K562 (cell line): ENCODE measurements at regions not wholly inside any gene's neighbourhood (a gene's known extent, or its start where the extent isn't known, plus 50 kb on each side); places are given as distances from the start of the nearest gene placed in this dataset.

Source experiments
- ATAC-seq: fragments of 200-7000 bp; cut with Tn5 transposase; 3 replicates; pipeline ENCODE4 v1.9.1; 2020; ENCODE audit warnings: moderate library complexity
- BruUV-seq: library from RNA; stranded (reverse); fragments of 400-500 nt; replicated peaks from 2 replicates; lab custom pipeline; 2021; lab: Mats Ljungman, UMichigan
- CTCF ChIA-PET: fragments of 300-600 bp; formaldehyde crosslinking; extraction: SDS; loops from one replicate; lab custom pipeline; 2021; ENCODE audit warnings: low intra/inter-chr PET ratio; lab: Yijun Ruan, JAX
- POLR2A ChIA-PET: fragments of 300-600, 350-650 bp; sonication (Branson Sonifier 250); formaldehyde crosslinking; extraction: SDS; loops from one replicate; lab custom pipeline; 2021; ENCODE audit warnings: antibody characterized with exemption, inconsistent platforms; lab: Yijun Ruan, JAX
- DNase-seq, 4 experiments: peaks; one replicate each; pipeline versions ENCODE4 v3.0.0 to v3.0.0-alpha.2; 2011 to 2018; ENCODE audit warnings: low spot score in 3 of 4, mixed read lengths in 3 of 4; ENCODE audit errors: extremely low read depth in 1 of 4
- FAIRE-seq: peaks from 2 replicates; lab custom pipeline; 2011; peaks lifted over from hg19 to GRCh38; lab: Jason Lieb, UNC
- H2AFZ ChIP-seq: 2 replicates; pipeline ENCODE4 v1.6.0; 2011; ENCODE audit warnings: low read depth, low read length, control low read depth, inconsistent platforms
- H3K27ac ChIP-seq: fragments of 200-600 bp; 3 replicates; pipeline ENCODE4 v1.8.0; 2011; ENCODE audit warnings: low read depth, mild to moderate bottlenecking, control low read depth, inconsistent platforms, low read length, moderate library complexity, mixed read lengths; ENCODE audit errors: extremely low read depth
- H3K27me3 ChIP-seq, 2 experiments: fragments of 300-600 bp in 1 of 2; 2 replicates in 1 of 2; 3 replicates in 1 of 2; pipeline versions ENCODE4 v1.6.0 to v1.8.0; 2011; ENCODE audit warnings: inconsistent platforms in 2 of 2, low read length in 2 of 2, mild to moderate bottlenecking in 1 of 2, mixed read lengths in 1 of 2, moderate library complexity in 1 of 2; ENCODE audit not compliant: control insufficient read depth in 2 of 2, insufficient read depth in 2 of 2
- H3K36me3 ChIP-seq: fragments of 300-600 bp; 3 replicates; pipeline ENCODE4 v1.8.0; 2011; ENCODE audit warnings: mild to moderate bottlenecking, low read length, inconsistent platforms; ENCODE audit not compliant: control insufficient read depth, insufficient read depth
- H3K4me1 ChIP-seq, 2 experiments: fragments of 200-600 bp in 1 of 2; replicated peaks in 1 of 2; 2 replicates in 1 of 2; 3 replicates in 1 of 2; pipeline versions ENCODE4 v1.5.1 to v1.8.0; 2011; ENCODE audit warnings: inconsistent platforms in 2 of 2, low read length in 2 of 2, mild to moderate bottlenecking in 1 of 2, mixed read lengths in 1 of 2, moderate library complexity in 1 of 2; ENCODE audit not compliant: control insufficient read depth in 2 of 2, insufficient read depth in 2 of 2
- H3K4me2 ChIP-seq: 2 replicates; pipeline ENCODE4 v1.6.1; 2011; ENCODE audit warnings: low read length, control low read depth, inconsistent platforms, mixed read lengths; ENCODE audit not compliant: insufficient read depth
- H3K4me3 ChIP-seq: fragments of 200-600 bp; sonication (generic), shearing (Covaris generic); 2 replicates; pipeline ENCODE4 v1.5.1; 2016; ENCODE audit warnings: control low read depth, inconsistent platforms
- H3K79me2 ChIP-seq: fragments of 200-600 bp; 3 replicates; pipeline ENCODE4 v1.8.0; 2011; ENCODE audit warnings: low read length, inconsistent platforms; ENCODE audit not compliant: control insufficient read depth, insufficient read depth
- H3K9ac ChIP-seq, 2 experiments: 2 replicates each; pipeline versions ENCODE4 v1.6.0 to v1.6.1; 2011; ENCODE audit warnings: low read depth in 2 of 2, low read length in 2 of 2, control low read depth in 1 of 2, inconsistent platforms in 1 of 2, mild to moderate bottlenecking in 1 of 2, mixed read lengths in 1 of 2; ENCODE audit not compliant: insufficient read depth in 1 of 2
- H3K9me1 ChIP-seq: one replicate; pipeline ENCODE4 v1.6.0; 2011; ENCODE audit warnings: inconsistent platforms, mild to moderate bottlenecking, low read length, moderate library complexity; ENCODE audit not compliant: control insufficient read depth, insufficient read depth
- H3K9me3 ChIP-seq: replicated peaks from 2 replicates; pipeline ENCODE4 v1.5.1; 2011; ENCODE audit warnings: low read depth, low read length, inconsistent platforms; ENCODE audit not compliant: control insufficient read depth, insufficient read depth
- H4K20me1 ChIP-seq: replicated peaks from 2 replicates; pipeline ENCODE4 v1.6.1; 2011; ENCODE audit warnings: low read length, inconsistent platforms, mixed read lengths; ENCODE audit not compliant: control insufficient read depth, insufficient read depth
- ADNP ChIP-seq: fragments of 200-800 bp; sonication (Bioruptor generic); IDR thresholded peaks from 2 replicates; pipeline ENCODE4 v1.6.1; 2016; ENCODE audit warnings: missing genetic modification characterization, missing compliant biosample characterization
- ATF2 ChIP-seq: sonication (generic); formaldehyde crosslinking; IDR thresholded peaks from 2 replicates; pipeline ENCODE4 v1.8.1; 2022; ENCODE audit warnings: missing genetic modification reagents
- CBX2 ChIP-seq: fragments of 200-600 bp; sonication (generic); IDR thresholded peaks from one replicate; pipeline ENCODE4 v1.6.1; 2012; ENCODE audit warnings: mild to moderate bottlenecking, low read length, inconsistent platforms; ENCODE audit not compliant: insufficient read depth, poor library complexity, severe bottlenecking
- CREM ChIP-seq: IDR thresholded peaks from 2 replicates; pipeline ENCODE4 v1.6.1; 2014; ENCODE audit warnings: antibody characterized with exemption, low read depth
- CTBP1 ChIP-seq: fragments of 450-650 bp; IDR thresholded peaks from 2 replicates; pipeline ENCODE4 v1.6.1; 2016; ENCODE audit warnings: borderline replicate concordance
- DDX20 ChIP-seq: fragments of 450-650 bp; IDR thresholded peaks from 2 replicates; pipeline ENCODE4 v1.6.1; 2016; ENCODE audit warnings: missing genetic modification characterization, low read depth, mild to moderate bottlenecking, missing compliant biosample characterization, moderate library complexity
- HOXB6 ChIP-seq: fragments of 250-450 bp; sonication (Bioruptor Pico); IDR thresholded peaks from 2 replicates; pipeline ENCODE4 v1.5.1; 2022; ENCODE audit warnings: mild to moderate bottlenecking, borderline replicate concordance
- SRSF9 ChIP-seq: fragments of 200-400 bp; formaldehyde crosslinking; IDR thresholded peaks from 2 replicates; pipeline ENCODE4 v1.6.1; 2017; ENCODE audit warnings: low read depth, low read length, borderline replicate concordance
- TCF7L2 ChIP-seq: fragments of 150-350 bp; IDR thresholded peaks from 2 replicates; pipeline ENCODE4 v1.6.1; 2016; ENCODE audit warnings: low read depth, mild to moderate bottlenecking, low read length, moderate library complexity
- ZFP1 ChIP-seq: fragments of 450-650 bp; formaldehyde crosslinking; IDR thresholded peaks from 2 replicates; pipeline ENCODE4 v1.4.0; 2020; ENCODE audit warnings: mild to moderate bottlenecking, mixed read lengths
- ZNF445 ChIP-seq: fragments of 250-450 bp; sonication (Bioruptor Pico); IDR thresholded peaks from 2 replicates; pipeline ENCODE4 v1.4.0; 2020; ENCODE audit warnings: low read depth, mild to moderate bottlenecking, moderate library complexity
- WGBS: fragments of 100-300 bp; shearing (Covaris generic); methylation state at CpG from one replicate; pipeline ENCODE4 v1.1.6; 2016; ENCODE audit warnings: low coverage, mixed read lengths; ENCODE audit not compliant: insufficient coverage; ENCODE audit errors: missing lambda C conversion rate; 5-methylcytosine and 5-hydroxymethylcytosine counted together
- in situ Hi-C: fragments of 300-500 bp; cut with MboI; formaldehyde crosslinking; loops from 4 replicates; pipeline ENCODE4 v1.15.0; 2018; ENCODE audit warnings: inconsistent platforms, mixed read lengths
- intact Hi-C: fragments of 100-400 bp; cut with micrococcal nuclease; formaldehyde crosslinking; loops from 2 replicates; pipeline ENCODE4 v1.14.2; 2022
- TF ChIP-seq, protein P1 (sequence below), 2 experiments: fragments of 450-650 bp; formaldehyde crosslinking in 1 of 2; IDR thresholded peaks; 2 replicates each; pipeline versions ENCODE4 v1.4.0 to v1.6.1; 2014 to 2020; ENCODE audit warnings: mild to moderate bottlenecking in 2 of 2, borderline replicate concordance in 1 of 2, low read depth in 1 of 2

- DNase-seq, result no peak
- TF ChIP-seq DDX20 (tag) (no peak), ZNF445 (CRISPR knock-in tag) (no peak), ADNP (tag) (no peak), ATF2 (CRISPR knock-in tag) (no peak), TCF7L2 (no peak), ZFP1 (no peak), CTBP1 (no peak), CBX2 (no peak), CREM (no peak), HOXB6 (CRISPR knock-in tag) (no peak), SRSF9 (no peak)
- TF ChIP-seq, protein P1, sequence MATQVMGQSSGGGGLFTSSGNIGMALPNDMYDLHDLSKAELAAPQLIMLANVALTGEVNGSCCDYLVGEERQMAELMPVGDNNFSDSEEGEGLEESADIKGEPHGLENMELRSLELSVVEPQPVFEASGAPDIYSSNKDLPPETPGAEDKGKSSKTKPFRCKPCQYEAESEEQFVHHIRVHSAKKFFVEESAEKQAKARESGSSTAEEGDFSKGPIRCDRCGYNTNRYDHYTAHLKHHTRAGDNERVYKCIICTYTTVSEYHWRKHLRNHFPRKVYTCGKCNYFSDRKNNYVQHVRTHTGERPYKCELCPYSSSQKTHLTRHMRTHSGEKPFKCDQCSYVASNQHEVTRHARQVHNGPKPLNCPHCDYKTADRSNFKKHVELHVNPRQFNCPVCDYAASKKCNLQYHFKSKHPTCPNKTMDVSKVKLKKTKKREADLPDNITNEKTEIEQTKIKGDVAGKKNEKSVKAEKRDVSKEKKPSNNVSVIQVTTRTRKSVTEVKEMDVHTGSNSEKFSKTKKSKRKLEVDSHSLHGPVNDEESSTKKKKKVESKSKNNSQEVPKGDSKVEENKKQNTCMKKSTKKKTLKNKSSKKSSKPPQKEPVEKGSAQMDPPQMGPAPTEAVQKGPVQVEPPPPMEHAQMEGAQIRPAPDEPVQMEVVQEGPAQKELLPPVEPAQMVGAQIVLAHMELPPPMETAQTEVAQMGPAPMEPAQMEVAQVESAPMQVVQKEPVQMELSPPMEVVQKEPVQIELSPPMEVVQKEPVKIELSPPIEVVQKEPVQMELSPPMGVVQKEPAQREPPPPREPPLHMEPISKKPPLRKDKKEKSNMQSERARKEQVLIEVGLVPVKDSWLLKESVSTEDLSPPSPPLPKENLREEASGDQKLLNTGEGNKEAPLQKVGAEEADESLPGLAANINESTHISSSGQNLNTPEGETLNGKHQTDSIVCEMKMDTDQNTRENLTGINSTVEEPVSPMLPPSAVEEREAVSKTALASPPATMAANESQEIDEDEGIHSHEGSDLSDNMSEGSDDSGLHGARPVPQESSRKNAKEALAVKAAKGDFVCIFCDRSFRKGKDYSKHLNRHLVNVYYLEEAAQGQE (IDR thresholded peaks at IDR 0.05; ENCODE audit: borderline replicate concordance), result no peak
- TF ChIP-seq, protein P1 (CRISPR knock-in tag; IDR thresholded peaks at IDR 0.05; ENCODE audit: low read depth), result no peak
Observed at GRCh38 chr12:43169115-43169681, 382.8 kb downstream of the ADAMTS20 start.

More at GRCh38 chr12:43169115-43169681, 382.8 kb downstream of the ADAMTS20 start:
- H4K20me1 ChIP-seq, result no peaks in the 10 kb centered on the region
- FAIRE-seq, result no peak
- WGBS, result 1% methylated on average over 3 of the region's 3 CpGs
- no peak overlapping the region for H3K4me3 ChIP-seq
- H3K4me2 ChIP-seq, result no peak overlapping the region
- H3K36me3 ChIP-seq, result no peaks in the 10 kb centered on the region
- H3K9me3 ChIP-seq, result no peaks in the 10 kb centered on the region
- H3K27me3 ChIP-seq, result no peaks in the 10 kb centered on the region
- intact Hi-C loops (no loop called here), in situ Hi-C loops (no loop called here)
- ChIA-PET CTCF (no interaction called here), POLR2A (no interaction called here)
- no TSS peak for BruUV-seq
- no peaks in the 10 kb centered on the region for H3K9me1 ChIP-seq
- no peak overlapping the region for H3K9ac ChIP-seq
- no peak for ATAC-seq
- no peaks in the 10 kb centered on the region for H3K79me2 ChIP-seq
- no peak overlapping the region for H2AFZ ChIP-seq
- no peaks in the 10 kb centered on the region for H3K4me1 ChIP-seq
- H3K27ac ChIP-seq, result no peak overlapping the region
